ENCODE measurements at regions not wholly inside any gene's neighbourhood (a gene's known extent, or its start where the extent isn't known, plus 50 kb on each side); places are given as distances from the start of the nearest gene placed in this dataset.
A peak's percentile ranks its signal among the peaks of the same experiment; 100 is the strongest.

DNA sequence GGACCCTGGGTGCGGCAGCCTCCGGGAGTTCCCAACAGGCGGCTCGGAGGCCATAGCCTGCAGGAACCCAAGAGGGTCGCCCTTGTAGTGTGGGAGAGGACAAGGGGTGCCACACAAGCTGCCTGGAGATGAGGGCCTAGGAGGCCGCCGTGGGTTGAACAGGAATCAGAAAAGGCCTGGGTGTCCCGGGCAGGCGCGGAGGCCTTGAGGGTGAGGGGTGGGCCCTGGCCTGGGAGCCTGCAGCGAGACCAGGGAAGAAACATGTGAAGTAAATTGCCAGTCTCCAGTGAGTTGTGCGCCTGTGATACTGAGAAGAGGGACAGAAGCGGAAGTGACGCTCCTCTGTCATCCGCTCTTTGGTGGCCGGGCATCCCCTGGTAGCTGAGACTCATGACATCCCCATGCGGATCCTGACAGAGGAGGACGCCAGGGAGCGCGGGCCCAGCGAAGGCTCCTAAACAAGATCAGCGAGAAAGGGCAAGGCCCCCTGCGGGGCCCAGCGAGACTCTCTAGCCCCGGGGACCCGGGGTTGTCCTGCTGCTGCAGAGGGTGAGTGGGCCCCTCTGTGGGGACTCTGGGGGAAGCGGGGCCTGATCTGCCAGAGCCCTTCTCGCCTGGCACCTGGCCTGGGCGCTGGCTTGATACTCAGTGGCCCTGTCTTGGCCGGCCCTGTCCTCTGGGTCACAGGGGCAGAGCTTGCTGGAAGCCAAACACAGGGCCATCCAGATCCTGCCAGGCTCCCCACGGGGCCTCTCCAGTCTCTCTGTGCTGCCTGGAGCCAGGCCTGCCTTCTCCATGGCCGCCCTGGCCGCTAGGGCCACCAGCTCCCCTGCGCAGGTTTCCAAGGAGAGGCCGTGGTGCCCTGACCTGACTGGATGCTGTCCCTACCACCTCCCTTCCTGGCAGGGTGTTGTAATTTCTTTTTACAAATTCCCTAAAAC is 788.4 kb downstream of the TLE4 start:
- WGBS, 2 donors, result 94 to 95% methylated on average over 35 of the region's 35 CpGs
- no peaks in the 10 kb centered on the region for H3K9me3 ChIP-seq
- H3K4me1 ChIP-seq, result no peaks in the 10 kb centered on the region
- H3K27me3 ChIP-seq, result no peaks in the 10 kb centered on the region
- no peak for TF ChIP-seq EP300 (IDR thresholded peaks at IDR 0.05)
- DNase-seq, result no peak
- intact Hi-C loops (cut with DNase I), result no loop called here
- no peak overlapping the region for H3K4me3 ChIP-seq
- H3K27ac ChIP-seq, result no peak overlapping the region
- no peaks in the 10 kb centered on the region for H3K36me3 ChIP-seq

- H3K4me1 ChIP-seq, result no peaks in the 10 kb centered on the region
- 95 to 96% methylated on average over 11 of the region's 11 CpGs for WGBS, 2 donors
- no peak overlapping the region for H3K4me3 ChIP-seq
- no peaks in the 10 kb centered on the region for H3K9me3 ChIP-seq
- no peak for DNase-seq
- intact Hi-C loops (cut with DNase I), result no loop called here
- H3K27ac ChIP-seq, result no peak overlapping the region
- H3K27me3 ChIP-seq, result no peaks in the 10 kb centered on the region
- TF ChIP-seq EP300 (IDR thresholded peaks at IDR 0.05) (no peak), POLR2AphosphoS5 (IDR thresholded peaks at IDR 0.05) (no peak), POLR2A (IDR thresholded peaks at IDR 0.05) (no peak)
- TF ChIP-seq, protein P1, sequence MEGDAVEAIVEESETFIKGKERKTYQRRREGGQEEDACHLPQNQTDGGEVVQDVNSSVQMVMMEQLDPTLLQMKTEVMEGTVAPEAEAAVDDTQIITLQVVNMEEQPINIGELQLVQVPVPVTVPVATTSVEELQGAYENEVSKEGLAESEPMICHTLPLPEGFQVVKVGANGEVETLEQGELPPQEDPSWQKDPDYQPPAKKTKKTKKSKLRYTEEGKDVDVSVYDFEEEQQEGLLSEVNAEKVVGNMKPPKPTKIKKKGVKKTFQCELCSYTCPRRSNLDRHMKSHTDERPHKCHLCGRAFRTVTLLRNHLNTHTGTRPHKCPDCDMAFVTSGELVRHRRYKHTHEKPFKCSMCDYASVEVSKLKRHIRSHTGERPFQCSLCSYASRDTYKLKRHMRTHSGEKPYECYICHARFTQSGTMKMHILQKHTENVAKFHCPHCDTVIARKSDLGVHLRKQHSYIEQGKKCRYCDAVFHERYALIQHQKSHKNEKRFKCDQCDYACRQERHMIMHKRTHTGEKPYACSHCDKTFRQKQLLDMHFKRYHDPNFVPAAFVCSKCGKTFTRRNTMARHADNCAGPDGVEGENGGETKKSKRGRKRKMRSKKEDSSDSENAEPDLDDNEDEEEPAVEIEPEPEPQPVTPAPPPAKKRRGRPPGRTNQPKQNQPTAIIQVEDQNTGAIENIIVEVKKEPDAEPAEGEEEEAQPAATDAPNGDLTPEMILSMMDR (IDR thresholded peaks at IDR 0.05), result no peak
- H3K36me3 ChIP-seq, result no peaks in the 10 kb centered on the region
These were observed 787.5 kb downstream of the TLE4 start for GRCh38 chr9:80359291-80359690.

DNA sequence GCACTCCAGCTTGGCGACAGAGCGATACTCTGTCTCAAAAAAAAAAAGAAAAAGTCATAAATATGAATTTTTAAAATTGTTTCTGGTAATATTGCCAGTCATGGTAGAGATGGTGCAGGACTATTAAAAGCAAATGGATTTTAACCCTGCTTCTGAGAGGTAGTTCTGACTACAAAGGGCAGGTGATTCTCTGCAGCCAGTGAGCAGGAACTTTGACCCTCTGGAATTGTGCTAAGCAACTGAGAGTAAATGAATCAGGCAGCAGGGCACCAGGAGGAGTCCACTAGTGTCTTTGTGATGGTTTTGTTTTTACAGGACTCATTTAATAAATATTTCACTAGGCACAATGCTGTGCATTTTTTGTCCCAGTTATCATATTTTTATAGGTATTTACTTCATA is 781.2 kb downstream of the TLE4 start:
- H3K27me3 ChIP-seq, result no peaks in the 10 kb centered on the region
- no peak overlapping the region for H3K4me3 ChIP-seq
- H3K4me1 ChIP-seq, result no peaks in the 10 kb centered on the region
- TF ChIP-seq POLR2AphosphoS5 (IDR thresholded peaks at IDR 0.05) (no peak), EP300 (IDR thresholded peaks at IDR 0.05) (no peak), POLR2A (IDR thresholded peaks at IDR 0.05) (no peak)
- TF ChIP-seq, protein P1 (IDR thresholded peaks at IDR 0.05), result no peak
- no peaks in the 10 kb centered on the region for H3K36me3 ChIP-seq
- no peak for DNase-seq
- no peak overlapping the region for H3K27ac ChIP-seq
- 91 to 92% methylated on average over 2 of the region's 2 CpGs for WGBS, 2 donors
- H3K9me3 ChIP-seq, result no peaks in the 10 kb centered on the region
- intact Hi-C loops (cut with DNase I), result no loop called here

DNA sequence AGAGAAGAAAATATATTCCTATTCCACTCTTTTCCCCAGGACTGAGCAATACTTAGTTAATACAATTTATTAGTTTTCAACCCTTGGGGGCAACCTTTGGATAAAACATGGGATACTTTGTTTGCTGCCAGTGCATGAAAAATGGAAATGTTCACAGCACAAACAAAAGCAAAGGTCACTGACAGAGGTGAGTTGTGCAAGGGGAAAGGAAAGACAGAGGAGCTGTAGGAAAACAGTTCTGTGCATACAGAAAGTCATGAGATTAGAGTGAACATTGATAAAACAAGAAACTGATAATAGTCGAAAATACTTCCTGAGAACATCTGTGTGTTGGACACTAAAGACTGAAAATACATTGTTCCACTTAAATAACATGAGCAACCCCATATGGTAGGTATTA is 779.8 kb downstream of the TLE4 start:
- intact Hi-C loops (cut with DNase I), result no loop called here
- no peaks in the 10 kb centered on the region for H3K36me3 ChIP-seq
- no peaks in the 10 kb centered on the region for H3K4me1 ChIP-seq
- H3K27ac ChIP-seq, result no peak overlapping the region
- no peak for TF ChIP-seq EP300 (IDR thresholded peaks at IDR 0.05)
- no peak for TF ChIP-seq POLR2A (IDR thresholded peaks at IDR 0.05)
- TF ChIP-seq, protein P1 (IDR thresholded peaks at IDR 0.05), result no peak
- no peak for TF ChIP-seq POLR2AphosphoS5 (IDR thresholded peaks at IDR 0.05)
- H3K9me3 ChIP-seq, result no peaks in the 10 kb centered on the region
- DNase-seq, result no peak
- WGBS, 2 donors, result 46 to 84% methylated on average over 1 of the region's 1 CpG
- H3K27me3 ChIP-seq, result no peaks in the 10 kb centered on the region
- H3K4me3 ChIP-seq, result no peak overlapping the region

DNA sequence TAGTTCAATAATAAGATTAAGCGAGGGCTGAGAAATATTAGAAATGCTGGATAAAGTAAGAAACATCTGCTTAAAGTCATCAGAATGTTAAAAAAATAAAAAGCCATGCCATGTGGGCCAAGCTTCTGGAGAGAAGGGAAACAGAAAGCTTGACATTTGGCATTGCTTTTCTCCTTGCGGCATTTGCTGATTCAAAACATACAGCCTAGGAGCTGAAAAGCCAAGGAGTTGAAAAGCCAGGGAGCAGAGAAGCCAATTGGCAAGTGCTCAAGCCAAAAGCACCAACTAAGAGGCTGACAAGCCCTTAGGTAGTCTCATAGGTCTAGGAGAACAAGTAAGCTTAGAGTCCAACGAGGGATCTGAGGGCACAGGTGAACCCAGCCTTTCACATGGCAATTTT is 754.3 kb downstream of the TLE4 start:
- Histone ChIP-seq H3K27ac (no peak overlapping the region), H3K36me3 (no peaks in the 10 kb centered on the region), H3K4me1 (peaks cover 0 to 16% (median 5%) of the 10 kb centered on the region in 4 donors), H3K9me3 (no peaks in the 10 kb centered on the region), H3K4me3 (no peak overlapping the region), H3K27me3 (no peaks in the 10 kb centered on the region)
- intact Hi-C loops (cut with DNase I), result no loop called here
- 83 to 84% methylated on average over 3 of the region's 3 CpGs for WGBS, 2 donors
- DNase-seq, result no peak
- TF ChIP-seq EP300 (IDR thresholded peaks at IDR 0.05), result no peak
- TF ChIP-seq, protein P1 (IDR thresholded peaks at IDR 0.05), result no peak
- TF ChIP-seq POLR2AphosphoS5 (IDR thresholded peaks at IDR 0.05), result peak in 3 of 4 donors; percentile 35 to 72 (median 64)
- TF ChIP-seq POLR2A (IDR thresholded peaks at IDR 0.05), result no peak

Data from sigmoid colon (tissue), 6 donors.